IPS-NIHi11 (cell line): ENCODE measurements at regions not wholly inside any gene's neighbourhood (a gene's known extent, or its start where the extent isn't known, plus 50 kb on each side); places are given as distances from the start of the nearest gene placed in this dataset.
"Not testable (repeated sequence)": the region's sequence is repeated elsewhere in the genome, so short reads cannot be mapped to it uniquely, and the experiment has no call there.

Experiments
- DNase-seq: peaks from one replicate; pipeline ENCODE4 v3.0.0; 2012; ENCODE audit warnings: mixed read lengths, low spot score

- no peak for DNase-seq
Observed at GRCh38 chr5:174987443-174988012, 263.1 kb downstream of the MSX2 start.

GRCh38 chr5:174984863-174985262 lies 260.5 kb downstream of the MSX2 start:
- no peak for DNase-seq

DNA sequence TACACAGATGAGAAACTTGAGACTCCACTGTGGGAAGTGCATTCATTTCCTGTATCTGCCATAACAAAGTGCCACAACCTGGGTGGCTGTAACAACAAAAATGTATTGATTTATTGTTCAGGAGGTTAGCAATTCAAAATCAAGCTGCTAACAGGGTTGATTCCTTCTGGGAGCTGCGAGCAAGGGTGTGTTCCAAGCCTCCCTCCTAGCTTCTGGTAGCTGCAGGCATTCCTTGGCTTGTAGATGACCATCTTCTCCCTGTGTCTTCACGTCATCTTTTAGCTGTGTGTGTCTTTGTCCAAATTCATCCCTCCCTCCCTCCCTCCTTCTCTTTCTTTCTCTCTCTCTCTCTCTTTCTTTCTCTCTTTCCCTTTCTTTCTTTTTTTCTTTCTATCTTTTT lies 258.1 kb downstream of the MSX2 start:
- DNase-seq = no peak

DNA sequence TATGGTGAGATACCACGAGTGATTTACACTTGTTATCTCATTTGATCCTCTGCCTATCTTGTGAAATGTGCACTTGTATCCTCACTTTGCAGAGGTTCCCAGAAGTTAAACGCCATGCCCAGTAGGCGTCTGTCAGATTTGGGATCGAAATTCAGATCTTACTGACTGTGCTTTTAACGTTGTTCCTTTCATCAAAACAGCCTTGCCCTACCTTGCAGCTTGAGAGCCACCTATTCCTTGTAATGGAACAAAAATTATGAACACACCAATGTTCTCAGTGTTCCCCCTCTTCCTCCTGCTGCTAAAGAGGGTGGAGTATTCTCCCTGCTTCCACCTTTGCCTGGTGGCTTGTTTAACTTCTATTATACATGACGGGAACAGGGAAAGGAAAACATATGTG lies 257.0 kb downstream of the MSX2 start:
- no peak for DNase-seq

DNA sequence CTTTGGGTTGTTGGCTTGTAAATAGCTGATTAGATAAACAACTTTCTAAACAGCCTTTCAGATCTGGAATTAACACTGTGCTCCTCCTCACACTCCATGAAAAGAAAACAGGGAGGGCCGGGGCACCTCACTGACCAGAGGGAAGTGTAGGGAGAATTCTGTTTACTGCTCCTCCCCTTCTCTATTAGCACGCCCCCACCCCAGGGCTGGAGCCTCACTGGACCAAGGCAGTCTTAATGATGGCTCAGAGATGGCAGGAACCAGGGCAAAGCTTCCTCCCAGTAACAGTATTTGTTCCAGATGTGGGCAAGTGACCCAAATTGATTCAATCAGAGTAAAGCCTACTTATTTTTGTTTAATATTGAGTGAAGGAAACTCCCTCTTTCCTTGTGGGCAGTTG lies 256.6 kb downstream of the MSX2 start:
- DNase-seq = no peak

DNA sequence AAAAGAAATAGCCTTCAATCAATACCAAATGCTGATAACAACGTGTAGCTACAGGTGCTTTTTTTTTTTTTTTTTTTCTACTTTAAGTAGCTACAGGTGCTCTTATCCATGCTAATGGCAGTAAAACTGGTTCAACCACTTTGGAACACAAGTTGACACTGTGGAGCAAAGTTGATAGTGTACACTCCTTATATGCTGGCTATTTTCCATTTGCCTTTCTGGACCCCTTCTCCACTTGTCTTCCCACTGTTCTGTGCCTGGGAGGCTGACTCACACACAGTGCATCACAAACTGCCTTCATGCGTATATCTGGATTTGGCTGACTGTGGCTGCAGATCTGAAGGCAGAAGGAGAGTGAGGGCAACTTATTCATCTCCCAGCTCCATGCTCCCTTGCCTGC lies 247.9 kb downstream of the MSX2 start:
- no peak for DNase-seq

- no peak for DNase-seq
Observed at GRCh38 chr5:174971210-174971609, 246.8 kb downstream of the MSX2 start.

DNA sequence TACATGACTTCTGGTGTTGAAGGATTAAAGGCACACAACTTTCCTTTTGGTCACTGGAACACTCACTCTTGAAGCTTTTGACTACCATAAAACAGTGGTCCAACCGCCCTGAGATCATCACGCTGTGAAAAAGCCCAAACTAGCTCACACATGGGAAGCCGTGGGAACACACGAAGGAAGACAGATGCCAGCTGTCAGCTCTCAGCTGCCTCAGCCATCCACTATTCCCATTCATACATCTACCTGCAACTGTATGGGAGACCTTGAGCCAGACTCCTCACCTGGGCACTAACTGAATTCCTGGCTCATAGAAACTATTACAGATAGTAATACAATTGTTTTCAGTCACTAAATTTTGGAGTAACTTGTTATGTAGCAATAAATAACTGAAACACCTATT lies 246.1 kb downstream of the MSX2 start:
- DNase-seq = no peak

- DNase-seq = no peak
Observed at GRCh38 chr5:174953871-174954270, 229.5 kb downstream of the MSX2 start.

GRCh38 chr5:174951151-174951780 lies 226.9 kb downstream of the MSX2 start:
- peak; percentile 88 for DNase-seq

DNA sequence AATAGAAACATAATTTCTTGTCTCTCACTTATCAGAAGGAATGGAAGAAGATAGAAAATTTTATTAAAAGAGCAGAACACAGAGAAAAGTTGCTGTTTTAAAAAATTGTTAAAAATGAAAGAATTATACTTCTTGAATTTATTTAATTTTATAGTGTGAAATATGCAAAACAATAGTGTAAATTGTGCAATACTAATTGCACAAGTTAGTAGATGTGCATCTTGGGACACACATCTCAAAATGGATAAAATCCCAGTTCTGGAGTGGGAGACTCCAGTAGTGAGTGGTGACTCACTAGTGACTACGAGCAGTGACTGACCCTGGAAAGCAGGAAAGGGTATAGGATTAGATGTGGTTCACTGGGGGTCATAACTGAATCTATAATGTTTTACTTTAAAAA lies 223.2 kb downstream of the MSX2 start:
- no peak for DNase-seq

GRCh38 chr5:174945853-174946252 lies 221.5 kb downstream of the MSX2 start:
- DNase-seq = no peak

GRCh38 chr5:174943785-174944184 lies 219.4 kb downstream of the MSX2 start:
- DNase-seq = no peak

GRCh38 chr5:174943002-174943401 lies 218.6 kb downstream of the MSX2 start:
- not testable (repeated sequence) for DNase-seq

- DNase-seq = no peak
Observed at GRCh38 chr5:174937201-174938123, 213.1 kb downstream of the MSX2 start.

DNA sequence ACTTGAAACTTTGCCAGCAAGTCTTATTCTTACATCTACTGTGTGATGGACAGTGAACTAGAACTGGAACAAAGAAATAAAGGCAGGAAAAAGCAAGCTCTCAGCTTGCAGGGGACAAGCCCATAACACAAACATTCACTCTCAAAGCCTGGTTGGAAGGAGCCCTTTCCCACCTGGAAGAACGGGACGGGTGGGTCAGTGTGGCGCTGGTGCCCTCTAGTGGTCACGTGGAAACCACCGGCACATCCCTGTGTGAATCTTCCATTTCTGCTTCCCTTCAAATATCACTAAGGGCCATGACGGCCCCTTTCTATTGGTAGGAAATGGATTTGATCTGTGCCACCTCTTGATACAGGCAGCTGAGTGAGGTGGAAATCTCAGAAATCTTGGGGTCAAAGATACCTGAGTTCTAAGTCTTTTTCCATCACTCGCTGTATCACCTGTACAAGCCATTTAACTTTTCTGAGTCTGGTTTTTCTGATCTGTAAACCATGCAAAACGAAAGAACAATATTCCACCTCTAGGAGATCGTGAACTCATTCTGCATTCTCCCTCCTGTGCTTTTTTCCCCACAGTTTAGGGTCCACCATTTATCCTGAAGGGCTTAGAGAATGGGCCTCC lies 211.6 kb downstream of the MSX2 start:
- DNase-seq = peak; percentile 83

DNA sequence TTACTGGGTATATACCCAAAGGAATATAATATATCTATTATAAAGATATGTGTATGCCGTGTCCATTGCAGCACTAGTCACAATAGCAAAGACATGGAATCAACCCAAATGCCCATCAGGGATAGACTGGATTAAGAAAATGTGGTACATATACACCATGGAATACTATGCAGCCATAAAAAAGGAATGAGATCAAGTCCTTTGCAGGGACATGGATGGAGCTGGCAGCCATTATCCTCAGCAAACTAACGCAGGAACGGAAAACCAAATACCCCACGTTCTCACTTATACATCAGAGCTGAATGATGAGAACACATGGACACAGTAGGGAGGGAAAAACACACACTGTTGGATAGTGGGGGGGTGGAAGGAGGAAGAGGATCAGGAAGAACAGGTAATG lies 206.7 kb downstream of the MSX2 start:
- DNase-seq = not testable (repeated sequence)

DNA sequence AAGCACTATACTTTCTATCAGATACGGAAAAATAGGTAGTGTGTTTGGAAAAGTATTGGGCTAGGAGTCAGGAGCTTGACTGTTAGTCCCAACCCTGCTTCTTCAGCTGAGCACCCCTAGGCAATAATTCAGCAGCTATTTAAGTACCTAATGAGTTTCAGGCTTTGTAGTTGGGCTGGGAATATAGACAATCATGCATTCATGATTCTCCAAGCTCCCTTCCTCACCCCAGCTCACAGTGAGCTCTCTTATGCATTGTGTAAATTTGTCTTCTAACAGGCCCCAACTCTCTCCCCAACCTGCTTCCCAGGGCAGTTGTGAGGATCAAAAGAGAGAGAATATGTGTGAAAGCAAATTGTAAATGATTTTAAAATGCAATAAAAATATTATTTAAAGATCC lies 201.2 kb downstream of the MSX2 start:
- DNase-seq = no peak

- no peak for DNase-seq
Observed at GRCh38 chr5:174922955-174923354, 198.6 kb downstream of the MSX2 start.

- peak; percentile 60 for DNase-seq
Observed at GRCh38 chr5:174920906-174921550, 196.6 kb downstream of the MSX2 start.

GRCh38 chr5:174919351-174919750 lies 195.0 kb downstream of the MSX2 start:
- no peak for DNase-seq

DNA sequence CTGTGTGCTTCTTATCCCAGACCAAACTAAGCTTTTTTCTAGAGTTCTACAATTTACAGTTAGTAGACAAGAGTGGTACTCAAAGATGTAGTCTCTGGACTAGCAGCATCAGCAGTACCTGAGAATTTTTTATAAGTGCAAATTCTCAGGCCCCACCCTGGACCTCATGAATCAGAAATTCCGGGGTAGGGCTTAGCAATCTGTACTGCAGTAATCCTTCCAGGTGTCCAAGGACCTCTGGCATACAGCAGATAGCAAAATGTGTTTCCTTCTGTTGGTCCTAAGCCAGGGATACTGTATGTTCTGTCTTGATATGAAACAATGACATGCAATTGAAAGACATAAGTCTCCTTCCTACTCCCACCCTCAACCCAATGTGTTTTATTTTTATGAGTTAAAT lies 194.3 kb downstream of the MSX2 start:
- DNase-seq = no peak
